ENCODE measurements at regions not wholly inside any gene's neighbourhood (a gene's known extent, or its start where the extent isn't known, plus 50 kb on each side); places are given as distances from the start of the nearest gene placed in this dataset.

GRCh38 chr2:120922571-120923332 lies 187.1 kb downstream of the GLI2 start:
- no peak for TF ChIP-seq CTCF (IDR thresholded peaks at IDR 0.05; ENCODE audit: control extremely low read depth, extremely low read depth, low read depth, missing control alignments)
- ChIA-PET POLR2A (no interaction called here), CTCF (no interaction called here)
- no peak for DNase-seq (ENCODE audit: extremely low spot score)

DNA sequence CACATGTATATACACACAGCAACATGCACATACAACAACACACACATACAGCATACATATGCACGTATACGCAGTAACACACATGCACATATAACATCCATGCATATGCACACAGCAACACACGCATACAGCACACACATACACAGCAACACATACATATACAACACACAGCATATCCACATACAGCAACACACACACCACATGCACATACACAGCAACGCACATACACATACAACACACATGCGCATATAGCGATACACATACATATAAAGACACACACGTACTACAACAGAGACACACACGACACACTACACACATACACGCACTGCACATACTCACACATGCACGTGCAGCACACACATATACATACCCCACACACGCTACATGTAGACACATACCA lies 187.8 kb downstream of the GLI2 start:
- no peak for TF ChIP-seq CTCF (IDR thresholded peaks at IDR 0.05; ENCODE audit: control extremely low read depth, extremely low read depth, low read depth, missing control alignments)
- POLR2A ChIA-PET, result no interaction called here
- CTCF ChIA-PET, result no interaction called here
- DNase-seq (ENCODE audit: extremely low spot score), result no peak

GRCh38 chr2:120924924-120925323 lies 189.3 kb downstream of the GLI2 start:
- TF ChIP-seq CTCF (IDR thresholded peaks at IDR 0.05; ENCODE audit: control extremely low read depth, extremely low read depth, low read depth, missing control alignments), result no peak
- no peak for DNase-seq (ENCODE audit: extremely low spot score)
- POLR2A ChIA-PET, result no interaction called here
- CTCF ChIA-PET, result no interaction called here

- DNase-seq (ENCODE audit: extremely low spot score), result no peak
- ChIA-PET POLR2A (no interaction called here), CTCF (interaction anchor here (1.2 kb wide), 1 partner anchor 52 kb away, joined by 3 read pairs; no protein-coding TSS in a partner anchor)
- no peak for TF ChIP-seq CTCF (IDR thresholded peaks at IDR 0.05; ENCODE audit: control extremely low read depth, extremely low read depth, low read depth, missing control alignments)
These were observed 191.0 kb downstream of the GLI2 start for GRCh38 chr2:120926463-120927264.

GRCh38 chr2:120927265-120927628 lies 191.6 kb downstream of the GLI2 start:
- POLR2A ChIA-PET, result no interaction called here

GRCh38 chr2:120929829-120930228 lies 194.2 kb downstream of the GLI2 start:
- CTCF ChIA-PET, result no interaction called here
- DNase-seq (ENCODE audit: extremely low spot score), result no peak
- POLR2A ChIA-PET, result no interaction called here
- TF ChIP-seq CTCF (IDR thresholded peaks at IDR 0.05; ENCODE audit: control extremely low read depth, extremely low read depth, low read depth, missing control alignments), result no peak

More at GRCh38 chr2:120927265-120927628, 191.6 kb downstream of the GLI2 start:
- no peak for TF ChIP-seq CTCF (IDR thresholded peaks at IDR 0.05; ENCODE audit: control extremely low read depth, extremely low read depth, low read depth, missing control alignments)
- CTCF ChIA-PET, result interaction anchor here (1.2 kb wide), 1 partner anchor 52 kb away, joined by 3 read pairs; no protein-coding TSS in a partner anchor
- DNase-seq (ENCODE audit: extremely low spot score), result no peak
